IMR-90 (cell line): ENCODE measurements at regions not wholly inside any gene's neighbourhood (a gene's known extent, or its start where the extent isn't known, plus 50 kb on each side); places are given as distances from the start of the nearest gene placed in this dataset.

Source experiments
- ATAC-seq: fragments of 200-7000 bp; cut with Tn5 transposase; 2 replicates; pipeline ENCODE4 v1.9.1; 2020; ENCODE audit warnings: low read depth, mild to moderate bottlenecking, moderate library complexity
- BruUV-seq: library from RNA; stranded (reverse); fragments of 400-500 nt; replicated peaks from 2 replicates; lab custom pipeline; 2021; lab: Mats Ljungman, UMichigan
- CTCF ChIA-PET: fragments of 300-600 bp; formaldehyde crosslinking; extraction: SDS; loops from one replicate; lab custom pipeline; 2021; ENCODE audit warnings: antibody characterized with exemption; lab: Yijun Ruan, JAX
- POLR2A ChIA-PET: fragments of 300-600 bp; sonication (Branson Sonifier 250); formaldehyde crosslinking; loops from one replicate; lab custom pipeline; 2022; ENCODE audit warnings: antibody characterized with exemption; ENCODE audit not compliant: unreplicated experiment; lab: Charles Lee
- DNase-seq: peaks from one replicate; pipeline ENCODE4 v3.0.0; 2013
- H2AFZ ChIP-seq: replicated peaks from 2 replicates; pipeline ENCODE3; 2013; ENCODE audit warnings: low read length, mild to moderate bottlenecking; ENCODE audit not compliant: poor library complexity
- H2AK5ac ChIP-seq: 2 replicates; pipeline ENCODE4 v1.6.1; 2013; ENCODE audit warnings: low read depth, low read length, inconsistent platforms
- H2AK9ac ChIP-seq: replicated peaks from 2 replicates; pipeline ENCODE3; 2013; ENCODE audit warnings: mild to moderate bottlenecking, low read depth, low read length, moderate library complexity; ENCODE audit not compliant: poor library complexity
- H2BK120ac ChIP-seq: 2 replicates; pipeline ENCODE4 v1.6.1; 2013; ENCODE audit warnings: low read depth, low read length, inconsistent platforms
- H2BK15ac ChIP-seq: 3 replicates; pipeline ENCODE4 v1.6.1; 2013; ENCODE audit warnings: low read depth, low read length, inconsistent platforms
- H2BK20ac ChIP-seq: 2 replicates; pipeline ENCODE4 v1.6.1; 2013; ENCODE audit warnings: low read depth, mild to moderate bottlenecking, inconsistent platforms, low read length, moderate library complexity
- H2BK5ac ChIP-seq: 2 replicates; pipeline ENCODE4 v1.6.1; 2013; ENCODE audit warnings: mild to moderate bottlenecking, low read depth, low read length, inconsistent platforms; ENCODE audit not compliant: poor library complexity, severe bottlenecking
- H3K14ac ChIP-seq: replicated peaks from 2 replicates; pipeline ENCODE4 v1.6.1; 2013; ENCODE audit warnings: low read depth, low read length, inconsistent platforms
- H3K18ac ChIP-seq: 2 replicates; pipeline ENCODE4 v1.6.1; 2013; ENCODE audit warnings: low read depth, low read length, control low read depth
- H3K23ac ChIP-seq: 2 replicates; pipeline ENCODE4 v1.6.1; 2013; ENCODE audit warnings: low read depth, low read length, inconsistent platforms
- H3K27ac ChIP-seq: 2 replicates; pipeline ENCODE4 v1.5.1; 2013; ENCODE audit warnings: mild to moderate bottlenecking, control low read depth, low read length; ENCODE audit not compliant: insufficient read depth
- H3K27me3 ChIP-seq: 2 replicates; pipeline ENCODE4 v1.6.1; 2013; ENCODE audit warnings: low read length; ENCODE audit not compliant: control insufficient read depth, insufficient read depth
- H3K36me3 ChIP-seq: 2 replicates; pipeline ENCODE4 v1.6.1; 2013; ENCODE audit warnings: low read length, mixed read lengths; ENCODE audit not compliant: control insufficient read depth, insufficient read depth
- H3K4ac ChIP-seq: 2 replicates; pipeline ENCODE4 v1.6.1; 2013; ENCODE audit warnings: low read depth, low read length, inconsistent platforms
- H3K4me1 ChIP-seq: 2 replicates; pipeline ENCODE4 v1.6.1; 2013; ENCODE audit warnings: low read length, mixed read lengths; ENCODE audit not compliant: control insufficient read depth, insufficient read depth
- H3K4me2 ChIP-seq: 2 replicates; pipeline ENCODE4 v1.6.1; 2013; ENCODE audit warnings: low read depth, mild to moderate bottlenecking, control low read depth, low read length, moderate library complexity
- H3K4me3 ChIP-seq: 2 replicates; pipeline ENCODE4 v1.5.1; 2013; ENCODE audit warnings: low read depth, mild to moderate bottlenecking, control low read depth, low read length, moderate library complexity; ENCODE audit not compliant: insufficient read depth
- H3K56ac ChIP-seq: 2 replicates; pipeline ENCODE4 v1.6.1; 2013; ENCODE audit warnings: low read length, inconsistent platforms; ENCODE audit not compliant: insufficient read depth; ENCODE audit errors: extremely low read depth
- H3K79me1 ChIP-seq, 2 experiments: 2 replicates each; pipeline ENCODE4 v1.6.1; 2013; ENCODE audit warnings: low read length in 2 of 2, inconsistent platforms in 1 of 2, low read depth in 1 of 2
- H3K9ac ChIP-seq: 2 replicates; pipeline ENCODE4 v1.6.1; 2013; ENCODE audit warnings: low read depth, low read length, control low read depth
- H3K9me1 ChIP-seq: 2 replicates; pipeline ENCODE4 v1.6.1; 2013; ENCODE audit warnings: low read length, inconsistent platforms; ENCODE audit not compliant: insufficient read depth
- H3K9me3 ChIP-seq: 2 replicates; pipeline ENCODE4 v1.6.1; 2013; ENCODE audit warnings: low read length; ENCODE audit not compliant: control insufficient read depth, insufficient read depth
- H4K20me1 ChIP-seq: 2 replicates; pipeline ENCODE4 v1.6.1; 2013; ENCODE audit warnings: low read length, inconsistent platforms; ENCODE audit not compliant: insufficient read depth
- H4K5ac ChIP-seq: 2 replicates; pipeline ENCODE4 v1.6.1; 2013; ENCODE audit warnings: mild to moderate bottlenecking, low read depth, low read length, control low read depth
- H4K8ac ChIP-seq, 2 experiments: 2 replicates each; pipeline ENCODE4 v1.6.1; 2013; ENCODE audit warnings: low read depth in 2 of 2, low read length in 2 of 2, control low read depth in 1 of 2, inconsistent platforms in 1 of 2
- H4K91ac ChIP-seq: 2 replicates; pipeline ENCODE4 v1.6.1; 2013; ENCODE audit warnings: low read depth, low read length, inconsistent platforms; ENCODE audit not compliant: insufficient read depth
- BHLHE40 ChIP-seq: fragments of 150-350 bp; IDR thresholded peaks from 2 replicates; pipeline ENCODE4 v1.6.1; 2016; ENCODE audit warnings: mild to moderate bottlenecking, low read depth, low read length
- CEBPB ChIP-seq: IDR thresholded peaks from 2 replicates; pipeline ENCODE4 v1.6.1; 2012; ENCODE audit warnings: low read depth, low read length, improper control_type of control experiment
- CHD1 ChIP-seq: IDR thresholded peaks from 2 replicates; pipeline ENCODE4 v1.6.1; 2012; ENCODE audit warnings: low read depth, low read length, improper control_type of control experiment
- CTCF ChIP-seq: conservative IDR thresholded peaks from 2 replicates; pipeline ENCODE4 v1.5.1; 2012; ENCODE audit warnings: mild to moderate bottlenecking, low read depth, low read length, improper control_type of control experiment
- ELK1 ChIP-seq: fragments of 150-350 bp; IDR thresholded peaks from 2 replicates; pipeline ENCODE4 v1.6.1; 2016; ENCODE audit warnings: low read depth, mild to moderate bottlenecking, low read length, moderate library complexity, borderline replicate concordance
- FOS ChIP-seq: fragments of 150-350 bp; IDR thresholded peaks from 2 replicates; pipeline ENCODE4 v1.6.1; 2016; ENCODE audit warnings: low read depth, low read length
- MAFK ChIP-seq: IDR thresholded peaks from 2 replicates; pipeline ENCODE4 v1.6.1; 2012; ENCODE audit warnings: low read depth, low read length, improper control_type of control experiment
- MAZ ChIP-seq: IDR thresholded peaks from 2 replicates; pipeline ENCODE4 v1.6.1; 2012; ENCODE audit warnings: low read depth, mild to moderate bottlenecking, low read length, improper control_type of control experiment, moderate library complexity, borderline replicate concordance
- MXI1 ChIP-seq: IDR thresholded peaks from 2 replicates; pipeline ENCODE4 v1.6.1; 2012; ENCODE audit warnings: low read depth, mild to moderate bottlenecking, low read length, moderate library complexity, borderline replicate concordance
- NFE2L2 ChIP-seq: fragments of 150-350 bp; IDR thresholded peaks from 2 replicates; pipeline ENCODE4 v1.6.1; 2016; ENCODE audit warnings: low read depth, mild to moderate bottlenecking, low read length
- POLR2A ChIP-seq: IDR thresholded peaks from 2 replicates; pipeline ENCODE4 v1.6.1; 2012; ENCODE audit warnings: mild to moderate bottlenecking, low read depth, low read length
- RAD21 ChIP-seq: IDR thresholded peaks from 2 replicates; pipeline ENCODE4 v1.6.1; 2012; ENCODE audit warnings: low read length, improper control_type of control experiment
- RCOR1 ChIP-seq: IDR thresholded peaks from 2 replicates; pipeline ENCODE4 v1.6.1; 2012; ENCODE audit warnings: mild to moderate bottlenecking, low read length, improper control_type of control experiment; ENCODE audit not compliant: insufficient replicate concordance
- RFX5 ChIP-seq: IDR thresholded peaks from 2 replicates; pipeline ENCODE4 v1.8.0; 2012; ENCODE audit warnings: low read depth, mild to moderate bottlenecking, low read length, moderate library complexity
- SMC3 ChIP-seq: fragments of 150-350 bp; IDR thresholded peaks from 2 replicates; pipeline ENCODE4 v1.6.1; 2016; ENCODE audit warnings: low read depth, mild to moderate bottlenecking, antibody characterized with exemption, low read length, moderate library complexity
- USF2 ChIP-seq: fragments of 150-350 bp; IDR thresholded peaks from 2 replicates; pipeline ENCODE4 v1.6.1; 2017; ENCODE audit warnings: mild to moderate bottlenecking, antibody characterized with exemption, low read length, low read depth
- WGBS, 2 experiments: methylation state at CpG; one replicate each; pipeline versions ENCODE4 v1.1.5 to v1.1.7; 2013; ENCODE audit warnings: missing lambda C conversion rate in 2 of 2; ENCODE audit not compliant: insufficient read length in 1 of 2; ENCODE audit errors: extremely low coverage in 2 of 2; 5-methylcytosine and 5-hydroxymethylcytosine counted together
- dilution Hi-C: fragments of 300-500 bp; cut with HindIII; formaldehyde crosslinking; loops from one replicate; pipeline ENCODE4 v1.14.3; 2018; ENCODE audit warnings: low sequenced_read_pairs; ENCODE audit not compliant: unreplicated experiment
- in situ Hi-C: fragments of 300-500 bp; cut with MboI; formaldehyde crosslinking; loops from 3 replicates; pipeline ENCODE4 v1.14.3; 2019; ENCODE audit warnings: low sequenced_read_pairs, inconsistent platforms, mixed read lengths
- intact Hi-C: fragments of 100-400 bp; cut with micrococcal nuclease; formaldehyde crosslinking; loops from 2 replicates; pipeline ENCODE4 v1.10.0; 2022

- BruUV-seq: no TSS peak
- DNase-seq (no peak), ATAC-seq (no peak)
- H2AFZ ChIP-seq: no peak overlapping the region
- no peak overlapping the region for H3K14ac ChIP-seq
- H2AK5ac ChIP-seq: no peak overlapping the region
- dilution Hi-C loops (no loop called here), intact Hi-C loops (loop anchor here (5.0 kb wide), 1 partner anchor 69 kb away; the partner anchor contains the start of gene ATP10A), in situ Hi-C loops (loop anchor here (10.0 kb wide), 2 partner anchors 236 to 426 kb away; no protein-coding TSS in a partner anchor)
- no peak overlapping the region for H4K8ac ChIP-seq
- H4K20me1 ChIP-seq: no peaks in the 10 kb centered on the region
- no peak overlapping the region for H2BK15ac ChIP-seq
- H3K9me3 ChIP-seq: no peaks in the 10 kb centered on the region
- H2BK5ac ChIP-seq: no peak overlapping the region
- H3K56ac ChIP-seq: no peak overlapping the region
- H3K4me2 ChIP-seq: no peak overlapping the region
- no peak overlapping the region for H3K9ac ChIP-seq
- H3K27me3 ChIP-seq: 0 out of 2 replicates have a peak, but pooled peaks cover 1% of the 10 kb centered on the region
- no peak overlapping the region for H2BK20ac ChIP-seq
- no peak overlapping the region for H2AK9ac ChIP-seq
- TF ChIP-seq BHLHE40 (no peak), MAZ (no peak), NFE2L2 (no peak), CEBPB (no peak), FOS (no peak), POLR2A (no peak), CTCF (no peak), RCOR1 (no peak), USF2 (no peak), CHD1 (no peak), MXI1 (no peak), SMC3 (no peak), ELK1 (no peak), RAD21 (no peak), MAFK (no peak), RFX5 (no peak)
- no peak overlapping the region for H3K18ac ChIP-seq
- H2BK120ac ChIP-seq: no peak overlapping the region
- CTCF ChIA-PET: no interaction called here
- H3K23ac ChIP-seq: no peak overlapping the region; the same call in 1 of the 2 replicates
- H3K4me3 ChIP-seq: no peak overlapping the region
- POLR2A ChIA-PET: no interaction called here
- peaks cover 3% of the 10 kb centered on the region; the same call in 1 of the 2 replicates for H3K4me1 ChIP-seq
- H3K79me1 ChIP-seq: no peaks in the 10 kb centered on the region
- peaks cover 4% of the 10 kb centered on the region; the same call in 1 of the 2 replicates for H3K9me1 ChIP-seq
- H3K27ac ChIP-seq: no peak overlapping the region
- no peak overlapping the region for H4K91ac ChIP-seq
- no CpG with 5 or more reads among the region's 2 CpGs for WGBS, 2 experiments
- H3K36me3 ChIP-seq: no peaks in the 10 kb centered on the region
- H4K5ac ChIP-seq: no peak overlapping the region
- no peak overlapping the region for H3K4ac ChIP-seq
These were observed 67.8 kb upstream of the ATP10A start for GRCh38 chr15:25930931-25931330.
